Neural cell (in vitro differentiated cells): ENCODE measurements at regions not wholly inside any gene's neighbourhood (a gene's known extent, or its start where the extent isn't known, plus 50 kb on each side); places are given as distances from the start of the nearest gene placed in this dataset.

ENCODE experiments used
- H2AFZ ChIP-seq: fragments of 200-600, 300-800 bp; sonication (generic), shearing (Covaris generic); 2 replicates; pipeline ENCODE4 v1.6.0; 2014; ENCODE audit warnings: low read depth, mild to moderate bottlenecking, antibody characterized with exemption, low read length, moderate library complexity
- H3F3A ChIP-seq: fragments of 200-600 bp; shearing (Covaris generic); 2 replicates; pipeline ENCODE4 v1.6.1; 2016; ENCODE audit warnings: mild to moderate bottlenecking, moderate library complexity, mixed read lengths, antibody characterized with exemption, low read length; ENCODE audit not compliant: insufficient read depth, poor library complexity, severe bottlenecking
- H3K27ac ChIP-seq: fragments of 200-600, 300-800 bp; sonication (generic), shearing (Covaris generic); 2 replicates; pipeline ENCODE4 v1.5.1; 2014; ENCODE audit warnings: mild to moderate bottlenecking, low read length, moderate library complexity
- H3K27me3 ChIP-seq: fragments of 300-800, 200-600 bp; sonication (generic), shearing (Covaris generic); 2 replicates; pipeline ENCODE4 v1.6.0; 2014; ENCODE audit warnings: mild to moderate bottlenecking, low read depth, low read length, moderate library complexity; ENCODE audit not compliant: insufficient read depth
- H3K36me3 ChIP-seq: fragments of 300-800, 200-600 bp; sonication (generic), shearing (Covaris generic); 2 replicates; pipeline ENCODE4 v1.5.1; 2014; ENCODE audit warnings: mild to moderate bottlenecking, antibody characterized with exemption, low read length, moderate library complexity; ENCODE audit not compliant: insufficient read depth
- H3K4me2 ChIP-seq: fragments of 300-800, 200-600 bp; sonication (generic), shearing (Covaris generic); 2 replicates; pipeline ENCODE4 v1.6.0; 2014; ENCODE audit warnings: mild to moderate bottlenecking, low read length
- H3K4me3 ChIP-seq: fragments of 300-800, 200-600 bp; sonication (generic), shearing (Covaris generic); 2 replicates; pipeline ENCODE4 v1.5.1; 2014; ENCODE audit warnings: mild to moderate bottlenecking, low read length, moderate library complexity
- H3K79me2 ChIP-seq: fragments of 200-600 bp; shearing (Covaris generic); replicated peaks from 2 replicates; pipeline ENCODE4 v1.6.0; 2014; ENCODE audit warnings: mild to moderate bottlenecking, low read length, moderate library complexity; ENCODE audit not compliant: insufficient read depth
- H3K9ac ChIP-seq: fragments of 300-800, 200-600 bp; sonication (generic), shearing (Covaris generic); 2 replicates; pipeline ENCODE4 v1.6.1; 2016; ENCODE audit warnings: mild to moderate bottlenecking, low read length, mixed read lengths
- H3K9me2 ChIP-seq: fragments of 200-600 bp; shearing (Covaris generic); 2 replicates; pipeline ENCODE4 v1.6.1; 2016; ENCODE audit warnings: mild to moderate bottlenecking, low read length, mixed read lengths; ENCODE audit not compliant: insufficient read depth
- H3K9me3 ChIP-seq: fragments of 200-600, 300-800 bp; sonication (generic), shearing (Covaris generic); 2 replicates; pipeline ENCODE4 v1.6.1; 2016; ENCODE audit warnings: mild to moderate bottlenecking, mixed run types, low read length, moderate library complexity, mixed read lengths
- H4K20me1 ChIP-seq: fragments of 200-600 bp; shearing (Covaris generic); 2 replicates; pipeline ENCODE4 v1.6.1; 2016; ENCODE audit warnings: mild to moderate bottlenecking, mixed run types; ENCODE audit not compliant: insufficient read depth
- EP300 ChIP-seq: fragments of 450-650 bp; conservative IDR thresholded peaks from 2 replicates; pipeline ENCODE4 v1.6.1; 2014; ENCODE audit warnings: antibody characterized with exemption, mild to moderate bottlenecking, moderate library complexity; ENCODE audit not compliant: poor library complexity, severe bottlenecking
- EZH2 ChIP-seq: fragments of 200-600, 300-800 bp; shearing (Covaris generic), sonication (generic); IDR thresholded peaks from 2 replicates; pipeline ENCODE4 v1.6.1; 2014; ENCODE audit warnings: antibody characterized with exemption, low read length, borderline replicate concordance, mild to moderate bottlenecking; ENCODE audit not compliant: insufficient read depth, poor library complexity, severe bottlenecking
- MXI1 ChIP-seq: fragments of 450-650 bp; conservative IDR thresholded peaks from 2 replicates; pipeline ENCODE4 v1.6.1; 2014; ENCODE audit warnings: antibody characterized with exemption, mild to moderate bottlenecking; ENCODE audit not compliant: poor library complexity, severe bottlenecking
- POLR2AphosphoS5 ChIP-seq: IDR thresholded peaks from 2 replicates; pipeline ENCODE4 v1.6.1; 2012
- RAD21 ChIP-seq: fragments of 450-650 bp; conservative IDR thresholded peaks from 2 replicates; pipeline ENCODE4 v1.6.1; 2014; ENCODE audit warnings: antibody characterized with exemption, mild to moderate bottlenecking, moderate library complexity
- SMC3 ChIP-seq: fragments of 450-650 bp; conservative IDR thresholded peaks from 2 replicates; pipeline ENCODE4 v1.6.1; 2014; ENCODE audit warnings: antibody characterized with exemption, mild to moderate bottlenecking, moderate library complexity; ENCODE audit not compliant: poor library complexity
- TAF1 ChIP-seq: IDR thresholded peaks from 2 replicates; pipeline ENCODE4 v1.6.1; 2012; ENCODE audit warnings: low read depth
- TF ChIP-seq, protein P1 (sequence below): fragments of 450-650 bp; IDR thresholded peaks from 2 replicates; pipeline ENCODE4 v1.5.1; 2014; ENCODE audit warnings: antibody characterized with exemption, mild to moderate bottlenecking, moderate library complexity; ENCODE audit not compliant: poor library complexity, severe bottlenecking
- TF ChIP-seq, protein P2 (sequence below): IDR thresholded peaks from 2 replicates; pipeline ENCODE4 v1.6.1; 2012; ENCODE audit warnings: borderline replicate concordance

DNA sequence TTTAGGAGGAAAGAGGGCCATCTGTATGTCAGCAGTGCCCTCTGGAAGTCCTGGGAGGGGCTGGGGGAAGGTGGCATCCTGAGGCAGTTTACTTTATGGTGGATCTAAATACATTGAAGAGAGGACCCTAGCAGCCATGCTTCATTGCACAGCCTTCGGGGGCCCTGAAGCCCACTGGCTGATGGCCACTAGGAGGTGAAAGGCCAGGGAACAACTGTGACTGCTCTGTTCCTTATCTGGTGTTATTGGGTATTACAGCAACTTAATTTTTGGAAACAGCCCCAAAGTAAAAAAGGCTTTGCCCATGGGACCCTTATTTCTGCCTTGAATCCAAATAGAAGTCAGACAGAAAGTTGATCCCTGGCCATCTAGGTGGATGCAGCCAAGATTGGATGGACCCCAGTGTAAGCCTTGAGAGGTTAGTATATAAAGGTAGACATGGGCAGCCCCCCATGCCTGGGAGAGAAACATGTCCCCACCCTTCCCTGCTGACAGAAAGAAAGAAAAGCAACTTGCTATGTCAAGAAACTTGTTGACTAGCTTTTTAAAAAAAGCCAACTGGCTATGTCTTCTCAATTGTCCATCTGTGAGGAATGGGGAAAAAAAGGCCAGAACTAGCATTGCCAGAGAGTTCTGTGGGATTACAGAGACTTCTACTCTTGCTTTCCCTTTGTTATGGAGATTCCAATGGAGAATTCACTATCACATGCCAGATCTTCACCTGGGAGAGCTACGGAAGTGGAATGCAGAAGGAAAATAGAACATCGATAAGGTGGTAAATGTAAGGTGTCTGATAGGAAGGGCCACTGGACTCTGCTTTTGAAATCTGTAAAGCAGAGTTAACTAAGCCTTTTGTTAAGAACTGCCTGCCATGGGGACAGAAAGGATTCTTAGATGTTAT, 58.6 kb upstream of the OSR1 start:
- H3K27me3 ChIP-seq = no peaks in the 10 kb centered on the region
- H3K36me3 ChIP-seq = no peaks in the 10 kb centered on the region
- H4K20me1 ChIP-seq = no peaks in the 10 kb centered on the region
- H3K79me2 ChIP-seq = no peaks in the 10 kb centered on the region
- TF ChIP-seq, protein P1, sequence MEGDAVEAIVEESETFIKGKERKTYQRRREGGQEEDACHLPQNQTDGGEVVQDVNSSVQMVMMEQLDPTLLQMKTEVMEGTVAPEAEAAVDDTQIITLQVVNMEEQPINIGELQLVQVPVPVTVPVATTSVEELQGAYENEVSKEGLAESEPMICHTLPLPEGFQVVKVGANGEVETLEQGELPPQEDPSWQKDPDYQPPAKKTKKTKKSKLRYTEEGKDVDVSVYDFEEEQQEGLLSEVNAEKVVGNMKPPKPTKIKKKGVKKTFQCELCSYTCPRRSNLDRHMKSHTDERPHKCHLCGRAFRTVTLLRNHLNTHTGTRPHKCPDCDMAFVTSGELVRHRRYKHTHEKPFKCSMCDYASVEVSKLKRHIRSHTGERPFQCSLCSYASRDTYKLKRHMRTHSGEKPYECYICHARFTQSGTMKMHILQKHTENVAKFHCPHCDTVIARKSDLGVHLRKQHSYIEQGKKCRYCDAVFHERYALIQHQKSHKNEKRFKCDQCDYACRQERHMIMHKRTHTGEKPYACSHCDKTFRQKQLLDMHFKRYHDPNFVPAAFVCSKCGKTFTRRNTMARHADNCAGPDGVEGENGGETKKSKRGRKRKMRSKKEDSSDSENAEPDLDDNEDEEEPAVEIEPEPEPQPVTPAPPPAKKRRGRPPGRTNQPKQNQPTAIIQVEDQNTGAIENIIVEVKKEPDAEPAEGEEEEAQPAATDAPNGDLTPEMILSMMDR = no peak
- TF ChIP-seq, protein P2, sequence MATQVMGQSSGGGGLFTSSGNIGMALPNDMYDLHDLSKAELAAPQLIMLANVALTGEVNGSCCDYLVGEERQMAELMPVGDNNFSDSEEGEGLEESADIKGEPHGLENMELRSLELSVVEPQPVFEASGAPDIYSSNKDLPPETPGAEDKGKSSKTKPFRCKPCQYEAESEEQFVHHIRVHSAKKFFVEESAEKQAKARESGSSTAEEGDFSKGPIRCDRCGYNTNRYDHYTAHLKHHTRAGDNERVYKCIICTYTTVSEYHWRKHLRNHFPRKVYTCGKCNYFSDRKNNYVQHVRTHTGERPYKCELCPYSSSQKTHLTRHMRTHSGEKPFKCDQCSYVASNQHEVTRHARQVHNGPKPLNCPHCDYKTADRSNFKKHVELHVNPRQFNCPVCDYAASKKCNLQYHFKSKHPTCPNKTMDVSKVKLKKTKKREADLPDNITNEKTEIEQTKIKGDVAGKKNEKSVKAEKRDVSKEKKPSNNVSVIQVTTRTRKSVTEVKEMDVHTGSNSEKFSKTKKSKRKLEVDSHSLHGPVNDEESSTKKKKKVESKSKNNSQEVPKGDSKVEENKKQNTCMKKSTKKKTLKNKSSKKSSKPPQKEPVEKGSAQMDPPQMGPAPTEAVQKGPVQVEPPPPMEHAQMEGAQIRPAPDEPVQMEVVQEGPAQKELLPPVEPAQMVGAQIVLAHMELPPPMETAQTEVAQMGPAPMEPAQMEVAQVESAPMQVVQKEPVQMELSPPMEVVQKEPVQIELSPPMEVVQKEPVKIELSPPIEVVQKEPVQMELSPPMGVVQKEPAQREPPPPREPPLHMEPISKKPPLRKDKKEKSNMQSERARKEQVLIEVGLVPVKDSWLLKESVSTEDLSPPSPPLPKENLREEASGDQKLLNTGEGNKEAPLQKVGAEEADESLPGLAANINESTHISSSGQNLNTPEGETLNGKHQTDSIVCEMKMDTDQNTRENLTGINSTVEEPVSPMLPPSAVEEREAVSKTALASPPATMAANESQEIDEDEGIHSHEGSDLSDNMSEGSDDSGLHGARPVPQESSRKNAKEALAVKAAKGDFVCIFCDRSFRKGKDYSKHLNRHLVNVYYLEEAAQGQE = no peak
- TF ChIP-seq SMC3 (no peak), EZH2 (no peak), RAD21 (no peak), EP300 (no peak), TAF1 (no peak), MXI1 (no peak), POLR2AphosphoS5 (no peak)
- H3K4me3 ChIP-seq = no peak overlapping the region
- H2AFZ ChIP-seq = no peak overlapping the region
- no peaks in the 10 kb centered on the region for H3K9me2 ChIP-seq
- H3K4me2 ChIP-seq = no peak overlapping the region
- H3K27ac ChIP-seq = no peak overlapping the region
- no peak overlapping the region for H3K9ac ChIP-seq
- no peaks in the 10 kb centered on the region for H3K9me3 ChIP-seq
- H3F3A ChIP-seq = no peaks in the 10 kb centered on the region

- no peak overlapping the region for H2AFZ ChIP-seq
- no peaks in the 10 kb centered on the region for H3K9me2 ChIP-seq
- H3K9me3 ChIP-seq = no peaks in the 10 kb centered on the region
- no peaks in the 10 kb centered on the region for H3K79me2 ChIP-seq
- no peak overlapping the region for H3K4me3 ChIP-seq
- no peaks in the 10 kb centered on the region for H4K20me1 ChIP-seq
- no peaks in the 10 kb centered on the region for H3K36me3 ChIP-seq
- no peak overlapping the region for H3K9ac ChIP-seq
- H3K4me2 ChIP-seq = no peak overlapping the region
- TF ChIP-seq EZH2 (no peak), RAD21 (no peak), SMC3 (no peak), EP300 (no peak), POLR2AphosphoS5 (no peak), MXI1 (no peak), TAF1 (no peak)
- TF ChIP-seq, protein P1 = no peak
- TF ChIP-seq, protein P2 = no peak
- no peak overlapping the region for H3K27ac ChIP-seq
- H3K27me3 ChIP-seq = no peaks in the 10 kb centered on the region
- no peaks in the 10 kb centered on the region for H3F3A ChIP-seq
These were observed 57.7 kb upstream of the OSR1 start for GRCh38 chr2:19416083-19416482.
